ENCODE measurements at regions not wholly inside any gene's neighbourhood (a gene's known extent, or its start where the extent isn't known, plus 50 kb on each side); places are given as distances from the start of the nearest gene placed in this dataset.

DNA sequence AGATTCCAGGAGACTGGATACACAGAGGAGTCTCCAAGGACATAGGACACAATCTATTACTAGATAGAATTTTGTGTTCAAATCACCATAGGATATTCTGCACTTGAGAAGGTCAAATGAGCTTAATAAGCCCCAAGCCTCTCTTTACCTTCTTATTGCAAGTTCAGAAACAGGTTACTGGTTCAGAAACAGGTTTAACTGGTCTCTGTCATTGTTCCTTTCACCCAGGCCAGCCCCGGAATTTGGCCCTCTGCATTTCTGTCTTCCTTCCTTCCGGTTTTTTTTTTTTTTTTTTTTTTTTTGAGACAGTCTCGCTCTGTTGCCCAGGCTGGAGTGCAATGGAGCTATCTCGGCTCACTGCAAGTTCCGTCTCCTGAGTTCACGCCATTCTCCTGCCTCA lies 700.2 kb downstream of the EPHA4 start:
- TF ChIP-seq, protein P1, sequence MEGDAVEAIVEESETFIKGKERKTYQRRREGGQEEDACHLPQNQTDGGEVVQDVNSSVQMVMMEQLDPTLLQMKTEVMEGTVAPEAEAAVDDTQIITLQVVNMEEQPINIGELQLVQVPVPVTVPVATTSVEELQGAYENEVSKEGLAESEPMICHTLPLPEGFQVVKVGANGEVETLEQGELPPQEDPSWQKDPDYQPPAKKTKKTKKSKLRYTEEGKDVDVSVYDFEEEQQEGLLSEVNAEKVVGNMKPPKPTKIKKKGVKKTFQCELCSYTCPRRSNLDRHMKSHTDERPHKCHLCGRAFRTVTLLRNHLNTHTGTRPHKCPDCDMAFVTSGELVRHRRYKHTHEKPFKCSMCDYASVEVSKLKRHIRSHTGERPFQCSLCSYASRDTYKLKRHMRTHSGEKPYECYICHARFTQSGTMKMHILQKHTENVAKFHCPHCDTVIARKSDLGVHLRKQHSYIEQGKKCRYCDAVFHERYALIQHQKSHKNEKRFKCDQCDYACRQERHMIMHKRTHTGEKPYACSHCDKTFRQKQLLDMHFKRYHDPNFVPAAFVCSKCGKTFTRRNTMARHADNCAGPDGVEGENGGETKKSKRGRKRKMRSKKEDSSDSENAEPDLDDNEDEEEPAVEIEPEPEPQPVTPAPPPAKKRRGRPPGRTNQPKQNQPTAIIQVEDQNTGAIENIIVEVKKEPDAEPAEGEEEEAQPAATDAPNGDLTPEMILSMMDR (conservative IDR thresholded peaks at IDR 0.05) = no peak
- H3K36me3 Mint-ChIP-seq (ENCODE audit: low read depth) = no peaks in the 10 kb centered on the region
- peaks cover 3% of the 10 kb centered on the region for H3K9me3 Mint-ChIP-seq
- no peak for DNase-seq (ENCODE audit: low read depth, low spot score)
- H3K4me3 Mint-ChIP-seq = no peak overlapping the region
- H3K27ac Mint-ChIP-seq (ENCODE audit: unreplicated experiment) = no peak overlapping the region
- no peaks in the 10 kb centered on the region for H3K27me3 Mint-ChIP-seq (ENCODE audit: low read depth)
- no peaks in the 10 kb centered on the region for H3K4me1 Mint-ChIP-seq

- Mint-ChIP-seq H3K36me3 (ENCODE audit: low read depth) (no peaks in the 10 kb centered on the region), H3K9me3 (no peaks in the 10 kb centered on the region), H3K27ac (ENCODE audit: unreplicated experiment) (no peak overlapping the region), H3K27me3 (ENCODE audit: low read depth) (no peaks in the 10 kb centered on the region), H3K4me3 (no peak overlapping the region), H3K4me1 (no peaks in the 10 kb centered on the region)
- no peak for DNase-seq (ENCODE audit: low read depth, low spot score)
- TF ChIP-seq, protein P1 (conservative IDR thresholded peaks at IDR 0.05) = no peak
These were observed 695.9 kb downstream of the EPHA4 start for GRCh38 chr2:220876080-220876824.

DNA sequence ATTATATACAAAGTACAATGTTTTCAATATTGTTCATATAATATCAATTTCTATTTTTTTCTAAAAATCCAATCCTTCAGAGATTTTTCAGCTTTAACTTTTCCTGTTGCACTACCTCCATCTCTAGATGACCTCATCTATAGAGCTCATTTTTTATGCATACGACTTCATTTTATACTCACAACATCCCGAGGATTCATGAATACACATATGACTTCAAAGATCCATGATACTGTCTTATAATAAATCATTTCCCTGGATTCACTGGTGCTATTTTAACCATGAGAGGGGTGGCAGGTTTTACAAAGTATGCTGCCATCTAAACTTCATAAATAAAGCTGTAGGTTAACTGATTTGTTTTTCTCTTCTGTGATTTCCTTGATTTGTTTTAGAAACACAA lies 694.6 kb downstream of the EPHA4 start:
- no peak overlapping the region for H3K27ac Mint-ChIP-seq (ENCODE audit: unreplicated experiment)
- no peak for DNase-seq (ENCODE audit: low read depth, low spot score)
- H3K27me3 Mint-ChIP-seq (ENCODE audit: low read depth) = no peaks in the 10 kb centered on the region
- H3K4me1 Mint-ChIP-seq = no peaks in the 10 kb centered on the region
- TF ChIP-seq, protein P1 (conservative IDR thresholded peaks at IDR 0.05) = no peak
- no peaks in the 10 kb centered on the region for H3K9me3 Mint-ChIP-seq
- no peak overlapping the region for H3K4me3 Mint-ChIP-seq
- no peaks in the 10 kb centered on the region for H3K36me3 Mint-ChIP-seq (ENCODE audit: low read depth)

DNA sequence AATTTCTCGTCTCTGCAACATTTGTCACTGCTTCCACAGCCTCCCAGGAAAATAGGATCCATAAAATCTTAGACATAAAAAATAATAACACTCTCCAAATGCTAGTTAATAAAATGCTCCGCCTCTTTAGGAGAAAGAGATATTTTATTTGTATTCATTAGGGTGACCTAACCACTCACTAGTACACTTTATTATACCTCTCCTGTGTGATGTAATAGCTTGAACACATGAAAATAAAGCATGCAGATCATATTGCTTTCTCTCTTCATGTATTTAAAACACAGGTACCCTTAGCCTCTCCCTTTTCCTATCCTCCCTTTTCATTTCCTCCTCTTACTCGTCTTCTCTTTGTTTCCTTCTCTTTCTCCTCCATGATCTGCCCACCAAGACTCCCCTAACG lies 694.2 kb downstream of the EPHA4 start:
- Mint-ChIP-seq H3K4me3 (no peak overlapping the region), H3K27ac (ENCODE audit: unreplicated experiment) (no peak overlapping the region), H3K27me3 (ENCODE audit: low read depth) (no peaks in the 10 kb centered on the region), H3K4me1 (no peaks in the 10 kb centered on the region), H3K36me3 (ENCODE audit: low read depth) (no peaks in the 10 kb centered on the region), H3K9me3 (no peaks in the 10 kb centered on the region)
- TF ChIP-seq, protein P1 (conservative IDR thresholded peaks at IDR 0.05) = no peak
- no peak for DNase-seq (ENCODE audit: low read depth, low spot score)

DNA sequence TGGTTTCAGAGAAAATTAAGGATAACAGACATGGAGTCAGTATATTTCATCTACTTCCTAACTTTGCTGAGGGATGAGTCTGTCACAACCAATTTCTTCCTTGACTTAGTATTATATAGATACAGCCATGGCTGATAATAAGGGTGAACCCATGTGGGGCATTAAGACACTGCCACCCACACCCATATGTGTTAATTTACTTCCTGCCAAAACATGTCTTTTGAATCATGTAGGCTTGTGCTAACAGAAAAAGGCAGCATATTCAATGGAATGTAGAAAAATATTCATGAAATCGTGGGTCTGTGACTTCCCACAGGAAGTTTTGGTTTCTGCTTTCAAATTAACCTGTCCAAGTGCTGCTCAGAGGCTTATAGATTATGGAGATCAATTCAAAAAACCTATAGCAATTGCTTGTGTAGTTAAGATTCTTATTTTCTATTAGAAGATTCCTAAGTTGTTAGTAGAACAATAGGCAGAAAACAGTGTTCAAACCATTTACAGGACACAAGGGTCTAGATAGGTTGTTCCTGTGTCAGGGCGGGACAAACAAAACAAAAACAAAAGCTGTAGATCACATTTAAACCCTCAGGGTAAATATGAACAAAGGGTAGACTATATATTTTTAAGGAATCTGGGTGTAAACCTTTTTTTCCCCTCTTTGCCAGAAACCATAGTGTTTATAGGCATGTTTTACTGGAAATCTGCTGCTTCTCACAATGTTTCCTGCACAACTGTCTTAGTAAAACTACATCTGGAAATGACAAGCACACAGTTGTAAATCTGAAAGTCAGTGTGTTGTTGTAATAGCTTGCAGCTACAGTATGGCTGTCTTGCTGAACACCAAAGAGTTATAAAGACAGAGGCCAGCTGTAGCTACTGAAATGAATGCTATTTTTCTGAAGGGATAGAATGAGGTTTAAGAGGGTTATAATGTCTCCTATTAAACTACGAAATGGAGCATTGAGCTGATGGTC lies 691.2 kb downstream of the EPHA4 start:
- no peak overlapping the region for H3K27ac Mint-ChIP-seq (ENCODE audit: unreplicated experiment)
- H3K9me3 Mint-ChIP-seq = no peaks in the 10 kb centered on the region
- H3K4me3 Mint-ChIP-seq = no peak overlapping the region
- TF ChIP-seq, protein P1 (conservative IDR thresholded peaks at IDR 0.05) = no peak
- no peak for DNase-seq (ENCODE audit: low read depth, low spot score)
- H3K4me1 Mint-ChIP-seq = no peaks in the 10 kb centered on the region
- H3K36me3 Mint-ChIP-seq (ENCODE audit: low read depth) = no peaks in the 10 kb centered on the region
- no peaks in the 10 kb centered on the region for H3K27me3 Mint-ChIP-seq (ENCODE audit: low read depth)
